Prostate gland (tissue), 2 donors: ENCODE measurements at regions not wholly inside any gene's neighbourhood (a gene's known extent, or its start where the extent isn't known, plus 50 kb on each side); places are given as distances from the start of the nearest gene placed in this dataset.

Experiments used
- POLR2A ChIP-seq: fragments of 450-650 bp; IDR thresholded peaks from one replicate; pipeline ENCODE4 v1.6.1; 2016; ENCODE audit warnings: antibody characterized with exemption, mild to moderate bottlenecking
- POLR2AphosphoS5 ChIP-seq: sonication (generic); formaldehyde crosslinking; IDR thresholded peaks from one replicate; pipeline ENCODE4 v1.6.1; 2017; ENCODE audit warnings: antibody characterized with exemption
- TF ChIP-seq, protein P1 (sequence below), 4 experiments: fragments of 200-600 bp in 2 of 4; fragments of 450-650 bp in 2 of 4; sonication (generic) in 2 of 4; IDR thresholded peaks; 1 replicate in 3 of 4; 2 replicates in 1 of 4; pipeline ENCODE4 v1.5.1; 2016 to 2019; ENCODE audit warnings: antibody characterized with exemption in 4 of 4, mild to moderate bottlenecking in 2 of 4, moderate library complexity in 2 of 4

DNA sequence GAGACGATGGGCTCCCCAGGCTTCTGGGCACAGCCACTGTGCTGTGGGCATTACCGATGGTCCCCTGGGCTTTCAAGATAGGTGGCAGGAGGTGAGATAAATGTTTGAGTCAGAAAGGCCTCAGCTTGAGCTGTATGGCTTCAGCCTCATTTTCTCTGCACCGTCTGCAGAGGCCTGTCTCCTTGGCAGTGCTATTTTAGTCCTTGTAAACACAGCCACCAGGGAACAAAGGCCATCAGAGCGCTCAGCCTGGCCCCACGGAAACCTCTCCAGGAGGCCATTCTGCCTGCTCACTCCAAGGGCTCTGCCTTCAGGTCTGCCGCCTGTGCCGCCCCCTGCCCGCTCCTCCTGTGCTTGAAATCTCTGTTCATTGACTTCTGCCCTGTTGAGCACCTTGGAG lies 1424.9 kb downstream of the TBC1D22A start:
- TF ChIP-seq POLR2A (no peak), POLR2AphosphoS5 (no peak)
- TF ChIP-seq, protein P1, sequence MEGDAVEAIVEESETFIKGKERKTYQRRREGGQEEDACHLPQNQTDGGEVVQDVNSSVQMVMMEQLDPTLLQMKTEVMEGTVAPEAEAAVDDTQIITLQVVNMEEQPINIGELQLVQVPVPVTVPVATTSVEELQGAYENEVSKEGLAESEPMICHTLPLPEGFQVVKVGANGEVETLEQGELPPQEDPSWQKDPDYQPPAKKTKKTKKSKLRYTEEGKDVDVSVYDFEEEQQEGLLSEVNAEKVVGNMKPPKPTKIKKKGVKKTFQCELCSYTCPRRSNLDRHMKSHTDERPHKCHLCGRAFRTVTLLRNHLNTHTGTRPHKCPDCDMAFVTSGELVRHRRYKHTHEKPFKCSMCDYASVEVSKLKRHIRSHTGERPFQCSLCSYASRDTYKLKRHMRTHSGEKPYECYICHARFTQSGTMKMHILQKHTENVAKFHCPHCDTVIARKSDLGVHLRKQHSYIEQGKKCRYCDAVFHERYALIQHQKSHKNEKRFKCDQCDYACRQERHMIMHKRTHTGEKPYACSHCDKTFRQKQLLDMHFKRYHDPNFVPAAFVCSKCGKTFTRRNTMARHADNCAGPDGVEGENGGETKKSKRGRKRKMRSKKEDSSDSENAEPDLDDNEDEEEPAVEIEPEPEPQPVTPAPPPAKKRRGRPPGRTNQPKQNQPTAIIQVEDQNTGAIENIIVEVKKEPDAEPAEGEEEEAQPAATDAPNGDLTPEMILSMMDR (IDR thresholded peaks at IDR 0.05): no peak
